OCI-LY3 (cell line): ENCODE measurements at regions not wholly inside any gene's neighbourhood (a gene's known extent, or its start where the extent isn't known, plus 50 kb on each side); places are given as distances from the start of the nearest gene placed in this dataset.

Experiments
- EZH2phosphoT487 ChIP-seq: fragments of 200-600 bp; shearing (Covaris generic); IDR thresholded peaks from 2 replicates; pipeline ENCODE4 v1.6.1; 2018; ENCODE audit warnings: antibody characterized with exemption, mixed run types, low read depth
- TF ChIP-seq, protein P1 (sequence below): fragments of 200-600, 300-600 bp; sonication (generic); IDR thresholded peaks from 2 replicates; pipeline ENCODE4 v1.5.1; 2014; ENCODE audit warnings: antibody characterized with exemption, low read length, low read depth

DNA sequence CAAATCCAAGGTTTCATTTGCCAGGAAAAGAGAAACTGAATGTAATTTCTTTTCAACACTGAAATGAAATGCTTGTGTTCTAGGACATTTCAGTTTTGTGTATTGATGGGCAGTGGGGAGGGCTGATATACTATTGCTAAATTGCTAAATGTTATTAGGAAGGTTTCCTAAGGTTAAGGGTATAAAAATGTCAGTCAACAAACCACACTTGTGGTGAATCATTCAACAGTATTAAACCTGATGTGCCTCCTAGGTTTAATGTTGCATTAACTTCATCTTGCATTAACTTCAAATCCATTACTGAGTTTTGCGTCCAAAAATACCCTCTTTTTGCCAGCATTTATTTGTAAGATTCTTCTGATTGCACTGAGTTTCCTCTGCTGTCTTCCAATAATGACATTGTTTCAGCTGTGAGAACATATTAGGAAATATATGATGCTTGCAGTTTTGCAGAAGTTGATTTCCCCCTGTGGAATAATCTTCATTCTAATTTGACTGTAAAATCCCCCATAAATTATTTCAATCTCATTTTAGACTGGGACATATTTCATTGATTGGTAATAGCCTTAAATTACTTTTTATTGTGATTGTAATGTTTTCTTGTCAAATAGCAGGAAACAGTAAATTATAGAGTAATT is 758.3 kb downstream of the GBE1 start:
- TF ChIP-seq, protein P1, sequence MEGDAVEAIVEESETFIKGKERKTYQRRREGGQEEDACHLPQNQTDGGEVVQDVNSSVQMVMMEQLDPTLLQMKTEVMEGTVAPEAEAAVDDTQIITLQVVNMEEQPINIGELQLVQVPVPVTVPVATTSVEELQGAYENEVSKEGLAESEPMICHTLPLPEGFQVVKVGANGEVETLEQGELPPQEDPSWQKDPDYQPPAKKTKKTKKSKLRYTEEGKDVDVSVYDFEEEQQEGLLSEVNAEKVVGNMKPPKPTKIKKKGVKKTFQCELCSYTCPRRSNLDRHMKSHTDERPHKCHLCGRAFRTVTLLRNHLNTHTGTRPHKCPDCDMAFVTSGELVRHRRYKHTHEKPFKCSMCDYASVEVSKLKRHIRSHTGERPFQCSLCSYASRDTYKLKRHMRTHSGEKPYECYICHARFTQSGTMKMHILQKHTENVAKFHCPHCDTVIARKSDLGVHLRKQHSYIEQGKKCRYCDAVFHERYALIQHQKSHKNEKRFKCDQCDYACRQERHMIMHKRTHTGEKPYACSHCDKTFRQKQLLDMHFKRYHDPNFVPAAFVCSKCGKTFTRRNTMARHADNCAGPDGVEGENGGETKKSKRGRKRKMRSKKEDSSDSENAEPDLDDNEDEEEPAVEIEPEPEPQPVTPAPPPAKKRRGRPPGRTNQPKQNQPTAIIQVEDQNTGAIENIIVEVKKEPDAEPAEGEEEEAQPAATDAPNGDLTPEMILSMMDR, result no peak
- no peak for TF ChIP-seq EZH2phosphoT487
